ENCODE measurements at regions not wholly inside any gene's neighbourhood (a gene's known extent, or its start where the extent isn't known, plus 50 kb on each side); places are given as distances from the start of the nearest gene placed in this dataset.

- no peak for DNase-seq
Measured at GRCh38 chr2:60319031-60319547, 234.4 kb downstream of the BCL11A start.

DNA sequence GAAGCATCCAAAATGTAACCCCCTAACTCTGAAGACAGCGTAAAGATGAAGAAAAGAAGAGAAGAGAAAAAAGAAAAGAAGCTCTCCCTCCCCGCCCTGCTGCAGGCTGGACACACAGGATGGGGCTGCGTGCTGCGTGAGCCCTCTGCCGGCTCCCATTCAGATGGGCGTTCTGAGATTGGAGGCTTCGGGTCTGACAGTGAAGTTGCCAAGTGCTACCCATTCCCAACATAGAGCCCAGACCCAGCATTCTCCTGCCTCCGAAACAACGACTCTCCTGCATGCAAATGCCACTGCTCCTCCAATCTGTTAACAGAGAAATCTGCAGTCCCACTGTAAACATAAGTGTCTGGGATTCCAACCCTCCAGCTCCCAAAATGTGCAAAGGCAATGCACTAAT is 234.9 kb downstream of the BCL11A start:
- no peak for DNase-seq

GRCh38 chr2:60317844-60318243 is 235.6 kb downstream of the BCL11A start:
- DNase-seq, result no peak

- DNase-seq, result no peak
Measured at GRCh38 chr2:60317034-60317386, 236.4 kb downstream of the BCL11A start.

- DNase-seq, result no peak
Measured at GRCh38 chr2:60316381-60317033, 236.9 kb downstream of the BCL11A start.

DNA sequence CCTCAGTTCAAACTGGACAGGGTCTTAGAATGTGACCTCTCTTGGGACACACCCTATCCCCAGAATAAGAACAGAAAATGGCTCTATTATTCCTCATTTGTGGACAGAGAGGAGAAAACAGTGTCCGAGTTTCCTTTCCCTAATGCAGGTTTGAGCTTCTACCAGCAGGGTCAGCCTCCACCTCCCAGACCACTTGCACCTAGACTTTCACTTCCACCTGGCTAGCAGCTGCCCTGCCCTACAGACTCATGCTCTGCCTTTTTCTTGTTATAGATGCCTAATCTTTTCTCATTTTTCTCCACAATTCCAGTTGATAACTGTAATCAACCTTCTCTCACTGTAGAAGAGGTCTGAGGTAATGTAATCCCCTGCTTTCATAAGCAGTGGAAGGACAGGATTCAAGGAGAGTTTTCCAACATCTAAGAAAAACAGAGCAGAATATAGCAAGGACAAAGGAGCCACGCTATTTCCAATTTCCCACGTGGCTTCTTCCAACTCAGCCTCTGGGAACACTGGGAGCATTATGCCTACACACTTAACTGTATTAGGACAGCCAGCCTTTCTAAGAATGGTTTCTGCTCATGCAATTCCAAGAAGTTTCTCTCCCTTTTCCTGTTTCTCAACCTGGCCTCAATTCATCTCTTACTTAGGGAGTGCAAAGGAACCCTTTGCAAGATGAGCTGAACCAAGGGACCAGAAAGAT is 239.8 kb downstream of the BCL11A start:
- DNase-seq, result no peak

GRCh38 chr2:60312618-60313017 is 240.8 kb downstream of the BCL11A start:
- no peak for DNase-seq

- DNase-seq, result no peak
Measured at GRCh38 chr2:60311524-60311923, 241.9 kb downstream of the BCL11A start.

DNA sequence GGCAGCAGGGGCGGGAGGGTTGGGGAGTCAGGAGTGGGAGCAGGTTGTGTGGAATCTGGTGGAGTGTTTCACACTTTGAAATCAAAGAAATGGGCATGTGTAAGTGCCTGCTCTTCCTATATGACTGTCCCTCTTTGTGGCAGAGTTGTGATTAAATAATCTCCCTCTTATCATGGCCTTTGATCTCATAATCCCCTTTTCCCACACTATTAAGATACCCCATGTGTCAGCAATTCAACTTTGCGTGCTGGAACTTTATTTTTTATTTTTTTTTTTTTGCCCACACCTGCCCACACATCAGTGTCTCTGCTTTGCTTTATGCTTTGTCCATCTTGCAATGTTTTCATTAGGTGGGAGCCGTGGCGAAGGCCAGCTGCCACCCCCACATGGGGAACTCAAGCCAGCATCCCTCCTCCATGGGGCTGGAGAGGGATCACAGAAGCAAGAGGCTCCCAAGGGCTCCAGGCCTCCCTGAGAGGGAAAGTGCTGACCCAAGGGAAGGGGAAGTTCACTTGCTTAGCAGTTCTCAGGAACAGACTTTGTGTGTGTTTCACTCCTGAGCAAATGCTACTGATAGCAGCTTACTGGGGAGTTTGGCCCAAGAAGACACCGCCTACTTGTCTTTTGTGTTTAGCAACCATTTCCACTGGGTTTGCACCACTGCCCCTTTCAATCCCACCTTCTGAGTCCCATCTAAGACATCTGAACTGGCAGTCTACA is 243.4 kb downstream of the BCL11A start:
- no peak for DNase-seq

GRCh38 chr2:60309336-60309735 is 244.1 kb downstream of the BCL11A start:
- no peak for DNase-seq

GRCh38 chr2:60306267-60306861 is 247.1 kb downstream of the BCL11A start:
- peak in 1 of 3 experiments; percentile 19 for DNase-seq

DNA sequence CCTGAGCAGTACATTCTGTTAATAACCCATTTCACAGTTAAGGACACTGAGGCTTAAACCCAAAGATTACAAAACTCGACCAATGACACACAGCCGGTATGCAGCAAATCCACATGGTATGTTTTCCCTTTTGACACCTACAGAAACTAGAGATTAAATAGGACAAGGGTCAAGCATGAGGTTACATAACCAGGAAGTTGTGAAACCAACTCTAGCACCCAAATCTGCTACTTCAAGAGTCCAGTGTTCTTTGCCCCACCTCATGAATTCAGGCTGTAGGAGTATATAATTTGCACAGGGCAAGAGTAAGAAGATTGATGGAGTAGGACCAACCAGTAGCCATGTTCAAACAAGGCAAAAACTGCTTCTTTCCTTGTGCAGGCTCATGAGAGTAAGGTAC is 249.8 kb downstream of the BCL11A start:
- no peak for DNase-seq

DNA sequence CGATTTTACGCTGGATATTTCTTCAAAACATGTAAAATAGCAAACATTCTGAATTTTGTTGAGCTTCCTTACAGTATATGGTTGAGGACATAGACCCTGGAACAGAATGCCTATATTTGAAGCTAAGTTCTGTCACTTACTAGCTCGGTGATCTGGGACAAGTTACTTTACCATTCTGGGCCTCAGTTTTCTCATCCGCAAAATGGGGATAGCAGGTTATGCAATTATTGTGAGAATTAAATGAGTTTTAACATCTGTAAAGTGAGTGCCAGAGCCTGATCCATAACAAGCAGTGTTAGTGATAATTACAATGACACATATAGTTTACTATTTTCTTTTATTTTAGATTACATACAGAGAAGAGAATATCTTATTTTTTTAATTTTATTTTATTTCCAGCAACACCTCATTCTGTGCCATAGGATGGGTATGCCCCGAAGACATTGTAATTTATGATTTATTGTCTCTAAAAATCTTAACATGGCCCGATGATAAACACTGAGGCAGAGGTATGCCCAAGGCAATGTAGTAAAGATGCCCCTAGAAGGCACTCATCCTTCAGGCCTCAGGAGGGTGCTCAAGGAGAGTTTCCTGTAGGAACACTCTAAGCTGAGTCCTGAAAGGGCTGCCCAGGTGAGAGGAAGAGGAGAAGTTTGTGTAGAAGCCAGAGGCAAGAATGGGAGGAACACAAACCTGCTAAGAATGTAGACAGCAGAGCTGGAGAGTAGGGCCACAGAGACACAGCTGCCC is 250.9 kb downstream of the BCL11A start:
- no peak for DNase-seq

DNA sequence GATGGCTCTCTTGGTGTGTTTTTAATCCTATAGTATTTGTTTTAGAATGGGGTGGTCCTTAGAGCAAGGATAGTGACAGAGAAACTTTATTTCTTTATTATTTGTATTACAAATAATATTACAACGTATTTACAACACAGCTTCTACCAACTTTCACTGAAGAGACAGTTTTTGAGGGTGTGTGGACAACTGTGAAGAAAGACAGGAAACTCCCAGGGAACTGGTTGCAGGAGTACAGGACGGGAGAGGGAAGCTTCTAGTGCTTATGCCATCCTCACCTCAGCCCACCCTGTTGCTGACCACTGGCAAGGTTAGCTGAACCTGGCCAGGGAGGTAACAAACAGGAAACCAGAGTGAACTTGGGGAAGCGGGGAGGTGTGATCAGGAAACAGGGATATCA is 251.7 kb downstream of the BCL11A start:
- DNase-seq, result no peak

GRCh38 chr2:60299179-60299578 is 254.3 kb downstream of the BCL11A start:
- DNase-seq, result peak in 1 of 3 experiments; percentile 52

DNA sequence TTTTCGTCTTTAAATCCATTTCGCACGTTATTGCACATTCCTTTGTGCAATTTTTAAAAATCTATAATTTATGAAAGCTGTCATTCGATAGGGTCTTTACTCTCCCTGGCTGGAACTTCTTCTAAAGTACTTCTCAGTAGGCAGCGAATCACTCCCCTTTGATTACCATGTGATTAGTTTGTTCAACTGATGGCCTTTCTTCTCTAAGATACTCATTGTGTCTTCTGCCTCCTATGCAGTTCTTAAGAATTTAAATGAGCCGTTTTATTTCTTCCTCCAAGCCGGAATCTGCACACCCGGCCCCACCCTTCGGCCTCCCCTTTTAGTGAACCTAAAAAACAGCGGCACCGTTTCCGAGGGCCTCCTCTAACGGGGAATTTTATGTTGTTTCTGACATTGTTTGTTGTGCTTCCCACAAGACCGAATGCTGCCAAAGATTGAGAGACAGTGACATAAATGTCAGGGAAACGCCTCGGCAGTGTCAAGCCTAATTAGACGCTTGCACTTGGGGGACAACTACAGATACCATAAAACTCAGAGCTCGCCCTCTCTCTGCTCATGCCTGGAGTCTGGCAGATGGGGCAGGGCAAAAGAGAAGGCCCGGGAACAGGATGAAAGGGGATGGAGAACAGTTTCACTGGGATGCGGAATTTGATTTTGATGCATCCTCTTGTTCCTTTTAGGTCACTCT is 255.3 kb downstream of the BCL11A start:
- DNase-seq, result no peak

- no peak for DNase-seq
Measured at GRCh38 chr2:60297296-60298005, 256.0 kb downstream of the BCL11A start.

GRCh38 chr2:60296219-60296955 is 257.1 kb downstream of the BCL11A start:
- no peak for DNase-seq

DNA sequence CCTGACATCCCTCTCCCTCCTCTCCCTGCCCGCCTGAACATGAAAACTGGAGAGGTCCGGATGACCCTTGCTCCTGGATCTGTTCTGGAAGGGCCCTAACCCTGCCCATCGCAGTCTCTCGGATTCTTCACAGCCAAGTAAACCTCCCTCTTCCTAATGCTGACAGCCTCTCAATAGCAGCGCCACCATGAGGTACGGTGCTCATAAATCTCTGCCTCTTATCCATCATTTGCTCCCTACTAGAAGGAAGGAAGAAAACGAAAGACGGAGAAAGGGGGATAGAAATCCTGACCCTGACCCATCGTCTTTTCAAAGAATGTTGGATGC is 257.9 kb downstream of the BCL11A start:
- DNase-seq, result no peak

DNA sequence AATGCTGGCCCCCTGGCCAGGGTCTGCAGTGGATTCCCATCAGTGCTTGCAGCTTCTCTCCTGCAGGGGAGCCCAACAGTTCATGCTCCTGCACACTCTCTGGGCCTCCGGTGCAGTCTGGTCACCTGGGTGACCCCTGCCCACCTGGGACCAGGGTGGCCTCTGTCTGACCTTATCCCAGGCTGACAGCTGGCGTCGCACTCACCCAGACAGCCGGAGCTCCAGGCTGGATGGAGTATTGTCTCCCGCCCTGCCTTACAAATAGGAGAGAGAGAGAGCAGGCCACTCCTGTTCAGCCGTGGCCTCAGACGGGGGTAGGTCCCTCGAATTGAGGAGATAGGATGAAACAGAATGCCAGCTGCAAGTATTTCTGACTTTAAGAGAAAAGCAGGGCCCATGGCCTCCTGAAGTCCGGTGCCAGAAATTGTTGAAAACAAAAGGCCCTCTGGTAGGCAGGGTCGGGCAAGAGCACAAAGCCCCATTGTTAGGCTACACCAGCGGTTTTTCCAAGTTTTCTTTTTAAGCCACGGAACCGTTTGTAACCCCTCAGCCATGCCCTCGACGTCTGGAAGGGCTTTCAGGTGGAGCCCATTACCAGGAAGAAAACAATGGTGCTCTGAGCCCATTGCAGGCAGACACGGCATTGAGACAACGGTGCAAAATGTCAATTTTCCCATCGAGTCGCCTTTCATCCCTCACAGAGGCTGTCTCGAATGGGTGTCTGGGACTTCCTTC is 258.4 kb downstream of the BCL11A start:
- no peak for DNase-seq

All from NCI-H1417 (cell line).